ENCODE measurements at regions not wholly inside any gene's neighbourhood (a gene's known extent, or its start where the extent isn't known, plus 50 kb on each side); places are given as distances from the start of the nearest gene placed in this dataset.

GRCh38 chr2:107591561-107592279, 235.0 kb upstream of the RGPD4 start:
- no peak for TF ChIP-seq CTCF (IDR thresholded peaks at IDR 0.05)
- H3K27ac Mint-ChIP-seq, result no peak overlapping the region
- DNase-seq, result no peak
- H3K4me1 Mint-ChIP-seq, result peaks cover 24% of the 10 kb centered on the region
- H3K9me3 Mint-ChIP-seq, result no peaks in the 10 kb centered on the region
- H3K27me3 Mint-ChIP-seq (ENCODE audit: low read depth, poor library complexity), result no peaks in the 10 kb centered on the region
- H3K36me3 Mint-ChIP-seq (ENCODE audit: low read depth), result no peaks in the 10 kb centered on the region
- H3K4me3 Mint-ChIP-seq, result no peak overlapping the region

GRCh38 chr2:107592280-107592624, 234.4 kb upstream of the RGPD4 start:
- H3K36me3 Mint-ChIP-seq (ENCODE audit: low read depth), result no peaks in the 10 kb centered on the region
- no peak overlapping the region for H3K4me3 Mint-ChIP-seq
- H3K27me3 Mint-ChIP-seq (ENCODE audit: low read depth, poor library complexity), result no peaks in the 10 kb centered on the region
- H3K4me1 Mint-ChIP-seq, result peaks cover 24% of the 10 kb centered on the region
- peak overlapping the region; percentile 72 for H3K27ac Mint-ChIP-seq
- no peaks in the 10 kb centered on the region for H3K9me3 Mint-ChIP-seq
- no peak for DNase-seq
- TF ChIP-seq CTCF (IDR thresholded peaks at IDR 0.05), result no peak

- Mint-ChIP-seq H3K36me3 (ENCODE audit: low read depth) (no peaks in the 10 kb centered on the region), H3K4me3 (no peak overlapping the region), H3K27ac (no peak overlapping the region), H3K27me3 (ENCODE audit: low read depth, poor library complexity) (no peaks in the 10 kb centered on the region), H3K9me3 (no peaks in the 10 kb centered on the region), H3K4me1 (peaks cover 24% of the 10 kb centered on the region)
- no peak for TF ChIP-seq CTCF (IDR thresholded peaks at IDR 0.05)
- DNase-seq, result no peak
Measured at GRCh38 chr2:107595285-107595684, 231.4 kb upstream of the RGPD4 start.

GRCh38 chr2:107595749-107596148, 230.9 kb upstream of the RGPD4 start:
- H3K9me3 Mint-ChIP-seq, result peaks cover 1% of the 10 kb centered on the region
- no peak for TF ChIP-seq CTCF (IDR thresholded peaks at IDR 0.05)
- DNase-seq, result no peak
- peaks cover 19% of the 10 kb centered on the region for H3K4me1 Mint-ChIP-seq
- H3K4me3 Mint-ChIP-seq, result no peak overlapping the region
- H3K36me3 Mint-ChIP-seq (ENCODE audit: low read depth), result no peaks in the 10 kb centered on the region
- H3K27ac Mint-ChIP-seq, result no peak overlapping the region
- H3K27me3 Mint-ChIP-seq (ENCODE audit: low read depth, poor library complexity), result no peaks in the 10 kb centered on the region

- DNase-seq, result no peak
- no peak overlapping the region for H3K4me3 Mint-ChIP-seq
- TF ChIP-seq CTCF (IDR thresholded peaks at IDR 0.05), result no peak
- no peak overlapping the region for H3K27ac Mint-ChIP-seq
- no peaks in the 10 kb centered on the region for H3K27me3 Mint-ChIP-seq (ENCODE audit: low read depth, poor library complexity)
- H3K4me1 Mint-ChIP-seq, result peaks cover 8% of the 10 kb centered on the region
- peaks cover 4% of the 10 kb centered on the region for H3K9me3 Mint-ChIP-seq
- H3K36me3 Mint-ChIP-seq (ENCODE audit: low read depth), result no peaks in the 10 kb centered on the region
Measured at GRCh38 chr2:107597507-107597906, 229.2 kb upstream of the RGPD4 start.

GRCh38 chr2:107602801-107603200, 223.9 kb upstream of the RGPD4 start:
- no peaks in the 10 kb centered on the region for H3K36me3 Mint-ChIP-seq (ENCODE audit: low read depth)
- no peaks in the 10 kb centered on the region for H3K27me3 Mint-ChIP-seq (ENCODE audit: low read depth, poor library complexity)
- no peak overlapping the region for H3K4me3 Mint-ChIP-seq
- H3K9me3 Mint-ChIP-seq, result peaks cover 4% of the 10 kb centered on the region
- no peak overlapping the region for H3K27ac Mint-ChIP-seq
- no peaks in the 10 kb centered on the region for H3K4me1 Mint-ChIP-seq
- no peak for DNase-seq
- TF ChIP-seq CTCF (IDR thresholded peaks at IDR 0.05), result no peak

Measured in nephron progenitor cell (in vitro differentiated cells).